Esophagus squamous epithelium (tissue), 5 donors: ENCODE measurements at regions not wholly inside any gene's neighbourhood (a gene's known extent, or its start where the extent isn't known, plus 50 kb on each side); places are given as distances from the start of the nearest gene placed in this dataset.

Experiments used
- DNase-seq: peaks from one replicate; lab custom pipeline; 2025; lab: John Stamatoyannopoulos, UW
- H3K27ac ChIP-seq, 4 donors: fragments of 200-600 bp; sonication (generic); one replicate each; pipeline ENCODE4 v1.5.1; 2016 to 2019; ENCODE audit warnings: mild to moderate bottlenecking in 1 of 4
- H3K27me3 ChIP-seq, 4 donors: fragments of 200-600 bp; sonication (generic); 1 replicate in 3 of 4; 2 replicates in 1 of 4; pipeline versions ENCODE4 v1.5.1 to v1.6.0; 2017 to 2021; ENCODE audit warnings: antibody characterized with exemption in 1 of 4
- H3K36me3 ChIP-seq, 3 donors: fragments of 200-600 bp; sonication (generic); one replicate each; pipeline ENCODE4 v1.5.1; 2016 to 2019
- H3K4me1 ChIP-seq, 3 donors: fragments of 200-600 bp; sonication (generic); one replicate each; pipeline ENCODE4 v1.5.1; 2017 to 2019
- H3K4me3 ChIP-seq, 4 donors: fragments of 200-600 bp; sonication (generic); 1 replicate in 3 of 4; 2 replicates in 1 of 4; pipeline ENCODE4 v1.5.1; 2016 to 2019; ENCODE audit warnings: mild to moderate bottlenecking in 2 of 4, moderate library complexity in 1 of 4
- H3K9me3 ChIP-seq, 3 donors: fragments of 200-600 bp; sonication (generic); one replicate each; pipeline ENCODE4 v1.5.1; 2016 to 2019
- CTCF ChIP-seq, 6 experiments: fragments of 450-650 bp in 4 of 6; fragments of 200-600 bp in 2 of 6; sonication (generic) in 2 of 6; IDR thresholded peaks; one replicate each; pipeline ENCODE4 v1.5.1; 2016 to 2019; ENCODE audit warnings: antibody characterized with exemption in 6 of 6, mild to moderate bottlenecking in 4 of 6, moderate library complexity in 4 of 6
- POLR2A ChIP-seq, 4 donors: fragments of 450-650 bp; IDR thresholded peaks; one replicate each; pipeline ENCODE4 v1.6.1; 2017; ENCODE audit warnings: antibody characterized with exemption in 4 of 4, mild to moderate bottlenecking in 4 of 4, moderate library complexity in 3 of 4
- WGBS, 2 donors: methylation state at CpG; one replicate each; pipeline ENCODE4 v1.1.5; 2018; 5-methylcytosine and 5-hydroxymethylcytosine counted together
- intact Hi-C: fragments of 100-400 bp; cut with DNase I; formaldehyde crosslinking; loops from one replicate; pipeline ENCODE4 v1.15.0; 2022
- donor health status: DM: yes; HTN: yes; CAD: no.

GRCh38 chr18:38718365-38718901 is 1152.8 kb upstream of the CELF4 start:
- Histone ChIP-seq H3K9me3 (peaks cover 0 to 6% (median 0%) of the 10 kb centered on the region in 3 donors), H3K27me3 (no peaks in the 10 kb centered on the region)

GRCh38 chr18:38709122-38709521 is 1143.5 kb upstream of the CELF4 start:
- Histone ChIP-seq H3K27ac (no peak overlapping the region), H3K27me3 (no peaks in the 10 kb centered on the region), H3K9me3 (no peaks in the 10 kb centered on the region), H3K36me3 (no peaks in the 10 kb centered on the region), H3K4me1 (no peaks in the 10 kb centered on the region), H3K4me3 (no peak overlapping the region)
- no peak for DNase-seq
- 51 to 73% methylated on average over 5 of the region's 5 CpGs for WGBS, 2 donors
- intact Hi-C loops: no loop called here
- TF ChIP-seq CTCF (IDR thresholded peaks at IDR 0.05) (no peak), POLR2A (IDR thresholded peaks at IDR 0.05) (no peak)

More at GRCh38 chr18:38718365-38718901, 1152.8 kb upstream of the CELF4 start:
- TF ChIP-seq POLR2A (IDR thresholded peaks at IDR 0.05): no peak
- TF ChIP-seq CTCF (IDR thresholded peaks at IDR 0.05): no peak
- H3K4me3 ChIP-seq: no peak overlapping the region
- DNase-seq: no peak
- no peak overlapping the region for H3K27ac ChIP-seq
- H3K4me1 ChIP-seq: peaks cover 0 to 15% (median 0%) of the 10 kb centered on the region in 3 donors
- 95 to 100% methylated on average over 6 to 18 of the region's 34 CpGs for WGBS, 2 donors
- intact Hi-C loops: no loop called here
- no peaks in the 10 kb centered on the region for H3K36me3 ChIP-seq

GRCh38 chr18:38706373-38706772 is 1140.8 kb upstream of the CELF4 start:
- Histone ChIP-seq H3K4me1 (no peaks in the 10 kb centered on the region), H3K36me3 (no peaks in the 10 kb centered on the region), H3K4me3 (no peak overlapping the region), H3K27me3 (no peaks in the 10 kb centered on the region), H3K9me3 (no peaks in the 10 kb centered on the region), H3K27ac (no peak overlapping the region)
- TF ChIP-seq POLR2A (IDR thresholded peaks at IDR 0.05): no peak
- TF ChIP-seq CTCF (IDR thresholded peaks at IDR 0.05): no peak
- intact Hi-C loops: no loop called here
- 71 to 76% methylated on average over 5 of the region's 5 CpGs for WGBS, 2 donors
- DNase-seq: no peak

- Histone ChIP-seq H3K9me3 (no peaks in the 10 kb centered on the region), H3K27me3 (no peaks in the 10 kb centered on the region), H3K36me3 (no peaks in the 10 kb centered on the region), H3K4me1 (peaks cover 0 to 4% (median 0%) of the 10 kb centered on the region in 3 donors), H3K27ac (no peak overlapping the region), H3K4me3 (no peak overlapping the region)
- 66 to 77% methylated on average over 2 of the region's 2 CpGs for WGBS, 2 donors
- TF ChIP-seq POLR2A (IDR thresholded peaks at IDR 0.05) (no peak), CTCF (IDR thresholded peaks at IDR 0.05) (no peak)
- no peak for DNase-seq
- intact Hi-C loops: no loop called here
These were observed 1132.5 kb upstream of the CELF4 start for GRCh38 chr18:38698088-38698487.

GRCh38 chr18:38695559-38696280 is 1130.1 kb upstream of the CELF4 start:
- intact Hi-C loops: no loop called here
- H3K27me3 ChIP-seq: no peaks in the 10 kb centered on the region
- no peaks in the 10 kb centered on the region for H3K9me3 ChIP-seq
- no peak for DNase-seq
- H3K27ac ChIP-seq: no peak overlapping the region
- no peaks in the 10 kb centered on the region for H3K36me3 ChIP-seq
- peaks cover 0 to 4% (median 0%) of the 10 kb centered on the region in 3 donors for H3K4me1 ChIP-seq
- WGBS, 2 donors: 47 to 57% methylated on average over 5 of the region's 5 CpGs
- no peak overlapping the region for H3K4me3 ChIP-seq
- no peak for TF ChIP-seq POLR2A (IDR thresholded peaks at IDR 0.05)
- TF ChIP-seq CTCF (IDR thresholded peaks at IDR 0.05): no peak
